ENCODE measurements at regions not wholly inside any gene's neighbourhood (a gene's known extent, or its start where the extent isn't known, plus 50 kb on each side); places are given as distances from the start of the nearest gene placed in this dataset.

- peaks cover 8% of the 10 kb centered on the region for H3K9me3 ChIP-seq (ENCODE audit: control insufficient read depth, low read length)
- no peaks in the 10 kb centered on the region for H3K27me3 Mint-ChIP-seq (ENCODE audit: insufficient read depth)
- peaks cover 4% of the 10 kb centered on the region for H3K4me1 ChIP-seq (ENCODE audit: control insufficient read depth, insufficient read depth, low read length)
- no peak overlapping the region for H3K4me3 Mint-ChIP-seq
- no peak overlapping the region for H3K27ac ChIP-seq (ENCODE audit: low read depth, low read length)
- no peak overlapping the region for H3K9ac ChIP-seq (ENCODE audit: extremely low read depth, low read length, poor library complexity, severe bottlenecking)
- no peaks in the 10 kb centered on the region for H3K36me3 Mint-ChIP-seq (ENCODE audit: low read depth)
- TF ChIP-seq CTCF (conservative IDR thresholded peaks at IDR 0.05) = no peak
- H3K4me1 Mint-ChIP-seq = no peaks in the 10 kb centered on the region
- no peaks in the 10 kb centered on the region for H3K27me3 ChIP-seq (ENCODE audit: control insufficient read depth, insufficient read depth, low read length, poor library complexity, severe bottlenecking)
- peaks cover 72% of the 10 kb centered on the region for H3K9me3 Mint-ChIP-seq
- 85 to 91% methylated on average over 1 to 3 of the region's 3 CpGs for WGBS, 2 experiments (ENCODE audit: insufficient coverage in 1 of 2, insufficient read length in 1 of 2)
- no peak overlapping the region for H3K4me3 ChIP-seq (ENCODE audit: low read length)
- H3K36me3 ChIP-seq (ENCODE audit: control insufficient read depth, insufficient read depth, low read length) = no peaks in the 10 kb centered on the region
- H3K27ac Mint-ChIP-seq = no peak overlapping the region
- no peak for DNase-seq
These were observed 90.3 kb upstream of the FRG1 start for GRCh38 chr4:189850239-189850856.

GRCh38 chr4:189858435-189858834 lies 82.2 kb upstream of the FRG1 start:
- H3K27ac ChIP-seq (ENCODE audit: low read depth, low read length) = no peak overlapping the region
- TF ChIP-seq CTCF (conservative IDR thresholded peaks at IDR 0.05) = no peak
- peaks cover 82% of the 10 kb centered on the region for H3K9me3 Mint-ChIP-seq
- no peaks in the 10 kb centered on the region for H3K36me3 Mint-ChIP-seq (ENCODE audit: low read depth)
- H3K36me3 ChIP-seq (ENCODE audit: control insufficient read depth, insufficient read depth, low read length) = no peaks in the 10 kb centered on the region
- H3K9me3 ChIP-seq (ENCODE audit: control insufficient read depth, low read length) = peaks cover 7% of the 10 kb centered on the region
- no peaks in the 10 kb centered on the region for H3K4me1 Mint-ChIP-seq
- no peak overlapping the region for H3K27ac Mint-ChIP-seq
- no peaks in the 10 kb centered on the region for H3K27me3 Mint-ChIP-seq (ENCODE audit: insufficient read depth)
- H3K9ac ChIP-seq (ENCODE audit: extremely low read depth, low read length, poor library complexity, severe bottlenecking) = no peak overlapping the region
- no peaks in the 10 kb centered on the region for H3K27me3 ChIP-seq (ENCODE audit: control insufficient read depth, insufficient read depth, low read length, poor library complexity, severe bottlenecking)
- WGBS, 2 experiments (ENCODE audit: insufficient coverage in 1 of 2, insufficient read length in 1 of 2) = 87 to 89% methylated on average over 3 to 4 of the region's 4 CpGs
- no peaks in the 10 kb centered on the region for H3K4me1 ChIP-seq (ENCODE audit: control insufficient read depth, insufficient read depth, low read length)
- H3K4me3 ChIP-seq (ENCODE audit: low read length) = no peak overlapping the region
- no peak overlapping the region for H3K4me3 Mint-ChIP-seq
- no peak for DNase-seq

DNA sequence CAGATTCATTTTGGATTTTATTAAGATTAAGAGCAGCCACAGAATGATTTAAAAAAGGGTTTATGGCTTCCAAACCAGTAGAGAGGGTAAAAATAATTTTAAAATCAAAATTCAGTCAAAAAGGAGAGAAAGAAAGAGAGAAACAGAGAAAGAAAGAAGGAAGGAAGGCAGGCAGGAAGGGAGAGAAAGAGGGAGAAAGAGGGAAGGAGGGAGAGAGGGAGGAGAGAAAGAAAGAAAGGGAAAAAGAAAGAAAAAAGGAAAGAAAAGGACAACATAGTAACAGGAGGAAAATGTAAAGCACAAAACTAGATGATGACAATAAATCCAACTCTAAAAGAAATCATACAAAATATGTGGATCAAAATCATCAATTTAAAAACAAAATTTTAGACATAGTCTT lies 79.6 kb upstream of the FRG1 start:
- Histone ChIP-seq H3K27ac (ENCODE audit: low read depth, low read length) (no peak overlapping the region), H3K9ac (ENCODE audit: extremely low read depth, low read length, poor library complexity, severe bottlenecking) (no peak overlapping the region), H3K36me3 (ENCODE audit: control insufficient read depth, insufficient read depth, low read length) (no peaks in the 10 kb centered on the region), H3K9me3 (ENCODE audit: control insufficient read depth, low read length) (no peaks in the 10 kb centered on the region), H3K4me1 (ENCODE audit: control insufficient read depth, insufficient read depth, low read length) (no peaks in the 10 kb centered on the region), H3K4me3 (ENCODE audit: low read length) (no peak overlapping the region), H3K27me3 (ENCODE audit: control insufficient read depth, insufficient read depth, low read length, poor library complexity, severe bottlenecking) (no peaks in the 10 kb centered on the region)
- Mint-ChIP-seq H3K4me1 (no peaks in the 10 kb centered on the region), H3K36me3 (ENCODE audit: low read depth) (no peaks in the 10 kb centered on the region), H3K27ac (no peak overlapping the region), H3K4me3 (no peak overlapping the region), H3K27me3 (ENCODE audit: insufficient read depth) (no peaks in the 10 kb centered on the region), H3K9me3 (peaks cover 70% of the 10 kb centered on the region)
- no peak for DNase-seq
- no peak for TF ChIP-seq CTCF (conservative IDR thresholded peaks at IDR 0.05)

Measured in endodermal cell (in vitro differentiated cells).